Spinal cord (tissue), 9 donors: ENCODE measurements at regions not wholly inside any gene's neighbourhood (a gene's known extent, or its start where the extent isn't known, plus 50 kb on each side); places are given as distances from the start of the nearest gene placed in this dataset.
"Not testable (repeated sequence)": the region's sequence is repeated elsewhere in the genome, so short reads cannot be mapped to it uniquely, and the experiment has no call there.

Source experiments
- DNase-seq, 6 donors: peaks; one replicate each; pipeline versions ENCODE4 v3.0.0 to v3.0.0-alpha.2; 2013 to 2015; ENCODE audit warnings: low spot score in 6 of 6, low read depth in 4 of 6
- H3K27ac ChIP-seq: one replicate; pipeline ENCODE4 v1.5.1; 2013; ENCODE audit warnings: low read depth, low read length, control low read depth
- H3K27me3 ChIP-seq: one replicate; pipeline ENCODE4 v1.6.1; 2013; ENCODE audit warnings: low read length; ENCODE audit not compliant: control insufficient read depth, insufficient read depth
- H3K36me3 ChIP-seq: one replicate; pipeline ENCODE4 v1.6.1; 2013; ENCODE audit warnings: low read length; ENCODE audit not compliant: control insufficient read depth, insufficient read depth
- H3K4me1 ChIP-seq: one replicate; pipeline ENCODE4 v1.6.1; 2013; ENCODE audit warnings: low read length; ENCODE audit not compliant: control insufficient read depth, insufficient read depth
- H3K4me3 ChIP-seq: one replicate; pipeline ENCODE4 v1.5.1; 2013; ENCODE audit warnings: low read depth, low read length, control low read depth
- H3K9me3 ChIP-seq: one replicate; pipeline ENCODE4 v1.6.1; 2013; ENCODE audit warnings: low read length; ENCODE audit not compliant: control insufficient read depth, insufficient read depth
- WGBS: methylation state at CpG from one replicate; pipeline ENCODE4 v1.1.5; 2013; ENCODE audit warnings: missing lambda C conversion rate; ENCODE audit not compliant: insufficient coverage; 5-methylcytosine and 5-hydroxymethylcytosine counted together
- donor health status: healthy.

DNA sequence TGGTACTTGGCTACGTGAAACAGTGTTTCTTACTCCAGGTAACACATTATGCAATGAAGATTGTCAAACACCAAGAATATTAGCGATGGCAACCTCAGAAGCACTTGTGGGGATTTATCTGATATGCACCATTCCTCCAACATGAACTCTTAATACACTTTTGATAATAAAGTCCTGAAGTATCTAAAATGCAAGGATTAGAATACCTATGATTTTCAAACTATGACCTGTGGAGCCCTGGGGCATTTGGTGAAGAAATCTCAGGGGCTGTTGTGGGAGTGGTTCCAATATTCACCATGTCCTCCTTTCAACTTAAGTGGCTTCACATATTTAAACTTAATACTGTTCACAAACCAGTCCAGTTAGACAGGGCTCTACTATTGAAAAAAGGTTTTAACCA lies 214.6 kb upstream of the POU5F2 start:
- no CpG with 5 or more reads among the region's 2 CpGs for WGBS
- Histone ChIP-seq H3K4me3 (no peak overlapping the region), H3K27ac (no peak overlapping the region), H3K36me3 (no peaks in the 10 kb centered on the region), H3K27me3 (no peaks in the 10 kb centered on the region), H3K4me1 (no peaks in the 10 kb centered on the region), H3K9me3 (no peaks in the 10 kb centered on the region)
- DNase-seq: no peak

DNA sequence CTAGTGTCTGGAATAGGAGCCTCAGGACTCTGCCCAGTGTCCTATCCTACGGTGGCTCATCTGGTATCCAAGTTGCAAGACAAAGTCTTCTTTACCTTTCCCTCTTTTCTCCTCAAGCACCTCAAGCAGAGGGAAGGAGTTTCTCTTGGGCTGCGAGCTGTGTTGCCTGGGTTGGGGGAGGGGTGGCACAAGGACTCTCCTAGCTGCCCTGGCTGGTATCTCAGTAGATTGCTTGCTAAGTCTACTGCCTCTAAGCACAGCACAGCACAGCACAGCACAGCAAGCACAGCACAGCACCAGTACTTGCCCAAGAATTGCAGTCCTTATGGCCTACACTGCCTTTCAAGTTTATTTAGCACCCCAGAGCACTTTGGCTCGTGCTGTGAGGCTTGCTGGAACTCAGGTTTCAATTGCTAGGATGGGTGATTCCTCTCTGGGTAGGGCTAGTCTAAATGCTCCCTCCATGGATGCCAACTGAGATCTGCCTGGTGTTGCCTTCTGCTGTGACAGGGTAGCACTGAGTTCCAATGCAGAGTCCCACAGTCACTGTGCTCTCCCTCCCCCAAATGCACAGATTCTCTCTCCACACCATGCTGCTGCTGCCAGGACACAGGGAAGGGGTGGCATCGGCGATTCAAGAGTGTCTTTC lies 213.1 kb upstream of the POU5F2 start:
- Histone ChIP-seq H3K36me3 (no peaks in the 10 kb centered on the region), H3K4me3 (no peak overlapping the region), H3K27ac (no peak overlapping the region), H3K27me3 (no peaks in the 10 kb centered on the region), H3K9me3 (no peaks in the 10 kb centered on the region), H3K4me1 (no peaks in the 10 kb centered on the region)
- 100% methylated on average over 1 of the region's 5 CpGs for WGBS
- no peak for DNase-seq

DNA sequence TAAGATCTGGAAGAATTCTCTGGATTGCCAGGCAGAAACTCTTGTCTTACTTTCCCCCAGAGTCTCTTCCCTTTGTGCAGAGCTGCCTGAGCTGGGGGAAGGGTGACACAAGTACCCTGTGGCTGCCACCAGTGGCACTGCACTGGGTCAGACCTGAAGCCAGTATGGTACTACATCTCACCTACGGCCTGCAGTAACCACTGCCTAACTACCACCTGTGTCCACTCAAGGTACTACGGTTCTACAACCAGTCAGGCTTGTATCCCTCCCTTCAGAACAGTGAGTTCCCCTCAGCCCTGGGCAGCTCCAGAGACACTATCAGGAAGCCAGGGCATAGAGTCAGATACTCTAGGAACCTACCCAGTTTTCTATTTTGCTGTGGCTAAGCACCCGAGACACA lies 212.0 kb upstream of the POU5F2 start:
- WGBS: 97% methylated on average over 3 of the region's 3 CpGs
- DNase-seq: no peak
- no peaks in the 10 kb centered on the region for H3K4me1 ChIP-seq
- no peak overlapping the region for H3K27ac ChIP-seq
- no peaks in the 10 kb centered on the region for H3K36me3 ChIP-seq
- no peak overlapping the region for H3K4me3 ChIP-seq
- no peaks in the 10 kb centered on the region for H3K9me3 ChIP-seq
- H3K27me3 ChIP-seq: no peaks in the 10 kb centered on the region

DNA sequence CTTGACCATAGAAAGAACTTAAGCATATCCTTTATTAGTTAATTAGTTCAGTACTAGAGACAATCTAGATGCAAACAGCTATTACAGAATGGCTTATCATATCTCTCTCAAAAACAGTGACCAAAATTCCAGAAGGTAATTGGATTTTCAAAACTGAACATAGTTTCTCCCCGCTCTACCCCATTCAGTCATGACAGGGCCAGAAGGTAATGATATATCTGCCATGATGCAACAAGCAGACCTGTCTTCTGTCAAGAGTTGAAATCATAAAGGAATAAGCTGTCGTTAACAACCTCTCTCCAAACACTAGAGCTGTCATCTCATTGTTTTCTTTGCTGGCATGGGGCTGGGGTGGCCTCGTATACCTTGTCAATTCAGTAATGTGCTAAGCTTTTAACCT lies 200.5 kb upstream of the POU5F2 start:
- Histone ChIP-seq H3K36me3 (no peaks in the 10 kb centered on the region), H3K4me3 (no peak overlapping the region), H3K27me3 (no peaks in the 10 kb centered on the region), H3K27ac (no peak overlapping the region), H3K9me3 (no peaks in the 10 kb centered on the region), H3K4me1 (no peaks in the 10 kb centered on the region)
- DNase-seq: no peak
- no CpG with 5 or more reads among the region's 3 CpGs for WGBS

DNA sequence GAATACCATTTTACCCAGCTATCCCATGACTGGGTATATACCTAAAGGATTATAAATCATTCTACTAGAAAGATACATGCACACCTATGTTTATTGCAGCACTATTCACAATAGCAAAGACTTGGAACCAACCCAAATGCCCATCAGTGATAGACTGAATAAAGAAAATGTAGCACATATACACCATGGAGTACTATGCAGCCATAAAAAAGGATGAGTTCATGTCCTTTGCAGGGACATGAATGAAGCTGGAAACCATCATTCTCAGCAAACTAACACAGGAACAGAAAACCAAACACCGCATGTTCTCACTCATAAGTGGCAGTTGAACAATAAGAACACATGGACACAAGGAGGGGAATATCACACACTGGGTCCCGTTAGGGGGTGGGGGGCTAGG lies 191.9 kb upstream of the POU5F2 start:
- H3K27ac ChIP-seq, H3K27me3 ChIP-seq, H3K9me3 ChIP-seq, H3K4me1 ChIP-seq, H3K36me3 ChIP-seq, DNase-seq, H3K4me3 ChIP-seq: not testable (repeated sequence)
- WGBS: no CpG with 5 or more reads among the region's 2 CpGs

DNA sequence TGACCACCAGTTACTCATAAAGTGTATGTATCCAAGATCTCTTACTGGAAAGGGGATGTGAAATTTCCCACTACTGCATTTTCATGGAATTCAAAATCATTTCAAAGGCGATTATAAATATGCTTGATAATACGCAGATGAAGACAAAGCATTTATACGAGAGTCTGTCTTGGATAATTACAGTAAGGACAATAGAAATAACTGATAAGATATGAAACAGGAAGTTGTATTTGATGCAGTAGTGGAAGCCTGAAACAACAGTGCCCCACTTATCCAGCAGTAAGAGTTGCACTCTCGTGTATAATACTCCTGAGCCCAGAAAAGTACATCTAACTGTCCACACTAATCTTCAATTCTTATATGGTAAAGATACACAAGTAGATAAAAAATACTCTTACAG lies 188.7 kb upstream of the POU5F2 start:
- no peak for DNase-seq
- no CpG with 5 or more reads among the region's 4 CpGs for WGBS

DNA sequence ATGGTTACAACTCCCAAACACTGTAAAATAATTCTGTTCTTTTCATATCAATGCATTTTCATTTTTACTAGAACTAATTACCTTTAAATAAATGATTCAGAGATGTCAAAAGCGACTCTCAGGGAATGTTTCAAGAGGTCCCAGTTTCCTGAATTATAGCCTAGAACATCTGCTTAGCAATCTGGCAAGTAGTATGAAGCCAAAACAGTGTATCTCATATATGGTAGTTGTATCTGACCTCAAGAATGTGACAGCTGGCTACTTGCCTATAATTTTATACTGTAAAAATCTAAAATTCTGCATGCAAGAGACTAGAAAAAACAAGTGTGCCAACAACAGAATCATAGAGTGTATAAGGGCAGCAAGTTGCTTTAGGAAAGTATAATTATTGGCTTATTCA lies 187.7 kb upstream of the POU5F2 start:
- no peaks in the 10 kb centered on the region for H3K36me3 ChIP-seq
- WGBS: no CpG with 5 or more reads among the region's 1 CpG
- no peak overlapping the region for H3K27ac ChIP-seq
- no peaks in the 10 kb centered on the region for H3K27me3 ChIP-seq
- H3K4me1 ChIP-seq: no peaks in the 10 kb centered on the region
- peak in 2 of 6 donors; percentile 32 to 64 for DNase-seq
- peaks cover under 1% of the 10 kb centered on the region for H3K9me3 ChIP-seq
- H3K4me3 ChIP-seq: no peak overlapping the region

More for the DNA sequence above, 188.7 kb upstream of the POU5F2 start:
- H3K36me3 ChIP-seq: no peaks in the 10 kb centered on the region
- H3K9me3 ChIP-seq: peaks cover 5% of the 10 kb centered on the region
- H3K4me1 ChIP-seq: no peaks in the 10 kb centered on the region
- no peaks in the 10 kb centered on the region for H3K27me3 ChIP-seq
- H3K4me3 ChIP-seq: no peak overlapping the region
- no peak overlapping the region for H3K27ac ChIP-seq

DNA sequence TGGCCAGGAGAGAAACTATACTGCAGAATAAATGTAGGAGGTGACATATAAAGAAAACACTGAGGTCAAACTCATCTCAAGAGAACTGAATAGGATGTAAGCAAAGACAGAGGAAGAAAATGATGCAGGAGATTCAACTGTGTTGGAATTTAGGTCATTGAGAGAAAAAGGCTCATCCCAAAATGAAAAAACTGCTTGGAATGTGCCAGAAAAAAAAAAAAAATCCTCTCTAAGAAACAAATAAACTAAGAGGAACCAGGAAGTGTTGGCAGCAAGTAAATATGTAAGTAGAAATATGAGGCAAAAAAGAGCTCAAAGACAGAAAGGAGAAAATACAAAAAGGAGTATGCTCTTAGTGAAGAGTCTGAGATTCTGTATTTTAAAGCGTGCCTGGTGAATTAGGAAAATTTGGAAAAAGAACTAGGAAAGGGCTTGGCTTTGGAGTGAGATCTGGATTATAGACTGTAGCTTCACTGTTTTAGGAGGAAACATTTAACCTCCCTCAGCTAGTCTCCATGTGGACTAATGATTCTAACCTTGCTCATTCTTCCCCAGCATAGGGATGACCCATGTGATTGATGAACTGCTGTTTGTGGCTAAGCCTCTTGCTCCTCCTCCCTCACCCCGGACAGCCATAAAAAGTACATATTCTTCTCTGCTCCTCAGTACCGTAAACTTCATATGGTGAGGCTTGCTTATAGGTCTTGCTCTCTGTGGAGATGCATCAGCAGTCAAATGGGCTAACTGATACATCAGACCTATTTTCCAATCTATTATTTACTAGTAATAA lies 185.6 kb upstream of the POU5F2 start:
- Histone ChIP-seq H3K27me3 (no peaks in the 10 kb centered on the region), H3K9me3 (no peaks in the 10 kb centered on the region), H3K27ac (no peak overlapping the region), H3K4me1 (no peaks in the 10 kb centered on the region), H3K36me3 (no peaks in the 10 kb centered on the region), H3K4me3 (no peak overlapping the region)
- no CpG with 5 or more reads among the region's 3 CpGs for WGBS
- no peak for DNase-seq

DNA sequence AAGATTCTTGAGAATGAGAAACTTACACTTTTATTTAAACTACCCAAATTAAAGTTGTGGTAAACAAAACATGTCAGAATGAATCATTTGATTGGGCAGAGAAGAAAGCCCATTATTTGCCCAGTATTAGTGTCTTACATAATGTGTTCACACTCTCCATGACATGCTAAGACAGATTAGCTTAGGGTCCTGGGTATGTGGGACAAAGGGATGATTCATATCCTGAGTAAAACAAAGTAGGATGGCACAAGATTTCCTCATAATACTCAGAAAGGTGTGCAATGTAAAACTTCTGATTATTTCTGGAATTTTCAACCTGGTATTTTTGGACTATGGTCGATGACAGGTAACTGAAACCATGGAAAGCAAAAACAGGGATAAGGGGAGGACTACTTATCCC lies 183.9 kb upstream of the POU5F2 start:
- no CpG with 5 or more reads among the region's 1 CpG for WGBS
- no peak for DNase-seq
- H3K4me3 ChIP-seq: no peak overlapping the region

DNA sequence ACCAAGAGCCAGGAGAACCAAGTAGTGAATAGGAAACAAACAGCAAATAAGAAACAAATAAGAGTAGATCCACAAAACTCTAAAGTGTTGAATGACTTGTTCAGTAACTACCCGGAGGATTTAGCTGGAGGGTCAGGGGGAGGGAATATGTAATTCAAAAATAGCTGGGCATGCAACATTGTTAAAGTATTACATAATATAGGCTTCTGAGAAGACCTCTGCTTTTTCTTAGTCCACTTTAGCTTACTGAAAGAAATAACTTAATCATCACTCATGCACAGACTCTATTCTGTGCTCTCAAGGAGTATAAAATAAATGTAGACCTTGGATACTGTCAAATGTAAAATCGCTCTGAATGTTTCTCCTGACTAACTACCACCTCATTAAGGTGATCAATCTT lies 183.2 kb upstream of the POU5F2 start:
- DNase-seq: no peak
- Histone ChIP-seq H3K9me3 (no peaks in the 10 kb centered on the region), H3K36me3 (no peaks in the 10 kb centered on the region), H3K27ac (no peak overlapping the region), H3K4me1 (no peaks in the 10 kb centered on the region), H3K27me3 (no peaks in the 10 kb centered on the region), H3K4me3 (no peak overlapping the region)
- no CpG with 5 or more reads among the region's 2 CpGs for WGBS

More for the DNA sequence above, 183.9 kb upstream of the POU5F2 start:
- H3K4me1 ChIP-seq: no peaks in the 10 kb centered on the region
- H3K9me3 ChIP-seq: no peaks in the 10 kb centered on the region
- H3K27ac ChIP-seq: no peak overlapping the region
- H3K27me3 ChIP-seq: no peaks in the 10 kb centered on the region
- H3K36me3 ChIP-seq: no peaks in the 10 kb centered on the region
